ENCODE measurements at regions not wholly inside any gene's neighbourhood (a gene's known extent, or its start where the extent isn't known, plus 50 kb on each side); places are given as distances from the start of the nearest gene placed in this dataset.

GRCh38 chr7:41907444-41907843 is 204.6 kb upstream of the INHBA start:
- TF ChIP-seq POLR2A (IDR thresholded peaks at IDR 0.05) (no peak), CTCF (IDR thresholded peaks at IDR 0.05) (no peak)

All from Peyer's patch (tissue), 4 donors.